ENCODE measurements at regions not wholly inside any gene's neighbourhood (a gene's known extent, or its start where the extent isn't known, plus 50 kb on each side); places are given as distances from the start of the nearest gene placed in this dataset.
"Not testable (repeated sequence)": the region's sequence is repeated elsewhere in the genome, so short reads cannot be mapped to it uniquely, and the experiment has no call there.

DNA sequence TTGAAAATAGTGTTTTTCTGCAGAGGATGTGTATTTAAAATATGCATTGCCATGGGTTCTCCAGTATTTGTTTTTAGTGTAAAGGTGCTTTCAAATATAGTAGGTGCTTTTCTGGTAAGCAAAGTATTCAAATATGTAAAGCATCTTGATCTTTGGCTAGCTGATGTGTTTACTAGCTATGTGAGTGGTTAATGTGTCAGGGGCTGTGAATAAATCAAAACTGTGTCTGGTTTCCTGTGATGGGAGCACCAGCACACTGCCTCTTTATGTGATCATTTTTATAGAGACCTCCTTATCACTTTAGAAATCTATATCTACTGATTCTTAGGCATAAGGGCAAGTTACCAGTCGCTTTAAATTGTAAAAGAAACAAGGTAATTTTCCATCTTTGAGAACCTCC lies 388.9 kb upstream of the MAN1A1 start:
- H3K27ac ChIP-seq = no peak overlapping the region
- TF ChIP-seq ZFX (IDR thresholded peaks at IDR 0.05) = no peak

DNA sequence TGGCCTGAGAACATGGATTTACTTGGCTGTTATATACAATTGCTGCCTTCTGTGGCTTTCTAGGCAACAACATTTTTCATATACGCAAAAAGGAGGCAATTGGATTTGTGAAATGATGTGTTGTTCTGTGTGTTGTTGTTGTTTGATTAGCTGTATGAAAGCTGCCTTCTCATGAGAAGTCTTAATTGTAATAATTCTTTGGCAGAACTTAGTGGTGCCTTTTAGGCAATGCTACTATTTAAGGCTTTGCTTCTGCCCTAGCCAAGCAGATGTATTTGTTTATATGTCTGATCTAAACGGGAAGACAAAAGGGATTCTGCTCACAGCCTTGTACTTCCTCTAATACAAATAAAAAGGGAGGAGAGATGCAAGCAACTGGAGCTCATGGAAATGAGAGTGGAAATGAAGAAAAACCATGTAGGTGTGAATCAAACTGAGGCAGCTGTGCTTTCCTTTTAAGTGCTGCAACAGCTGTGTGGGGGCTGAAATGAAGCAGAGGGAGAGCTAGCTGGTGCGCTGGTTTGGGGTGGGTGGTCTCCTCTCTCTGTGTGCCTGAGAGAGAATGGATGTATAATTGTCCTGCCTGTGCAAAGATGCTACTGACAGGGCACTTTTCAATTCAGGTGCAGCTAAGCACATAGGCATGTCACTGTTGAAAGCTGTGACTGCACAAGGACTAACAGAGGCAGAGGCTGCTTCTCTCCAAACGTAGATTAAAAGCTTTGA lies 386.9 kb upstream of the MAN1A1 start:
- no peak for TF ChIP-seq CTCF (conservative IDR thresholded peaks at IDR 0.05)
- TF ChIP-seq ZFX (IDR thresholded peaks at IDR 0.05) = no peak
- no peak overlapping the region for H3K27ac ChIP-seq

- no peak for TF ChIP-seq ZFX (IDR thresholded peaks at IDR 0.05)
- H3K27ac ChIP-seq = no peak overlapping the region
Observed at GRCh38 chr6:119735530-119735929, 386.0 kb upstream of the MAN1A1 start.

DNA sequence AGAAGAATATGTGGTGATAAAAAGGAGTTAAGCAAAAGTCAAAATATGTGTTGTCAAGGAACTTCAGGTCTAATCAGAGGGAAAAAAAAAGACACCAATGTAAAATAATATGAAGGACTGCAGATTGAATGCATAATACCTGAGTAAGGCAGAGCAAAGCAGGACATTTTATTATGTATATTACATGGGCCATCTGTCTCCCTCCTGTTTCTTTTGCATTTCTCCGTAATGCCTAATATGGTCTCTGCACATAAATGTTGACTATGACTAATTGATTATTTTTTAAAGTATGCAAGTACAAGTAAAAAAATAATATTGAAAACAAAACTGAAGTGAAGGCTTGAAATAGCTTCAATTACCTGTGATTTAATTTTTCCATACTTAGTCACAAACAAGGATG lies 384.7 kb upstream of the MAN1A1 start:
- H3K27ac ChIP-seq = no peak overlapping the region
- no peak for TF ChIP-seq CTCF (conservative IDR thresholded peaks at IDR 0.05)
- TF ChIP-seq ZFX (IDR thresholded peaks at IDR 0.05) = no peak

DNA sequence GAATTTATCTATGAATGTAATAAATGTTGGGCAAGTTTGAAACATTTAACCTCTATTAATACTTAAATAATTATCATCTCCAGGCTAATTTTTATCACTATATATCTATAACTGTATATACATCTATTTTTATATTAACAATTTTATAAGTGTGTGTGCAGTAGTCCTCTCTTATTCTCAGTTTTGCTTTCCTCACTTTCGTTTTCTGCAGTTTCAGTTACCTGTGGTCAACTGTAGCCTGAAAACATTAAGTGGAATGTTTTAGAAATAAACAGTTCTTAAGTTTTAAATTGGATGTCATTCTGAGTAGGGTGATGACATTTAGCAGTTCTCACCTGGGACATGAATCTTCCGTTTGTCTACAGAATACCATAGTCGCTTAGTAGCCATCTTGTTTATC lies 379.4 kb upstream of the MAN1A1 start:
- no peak overlapping the region for H3K27ac ChIP-seq
- no peak for TF ChIP-seq CTCF (conservative IDR thresholded peaks at IDR 0.05)
- TF ChIP-seq ZFX (IDR thresholded peaks at IDR 0.05) = no peak

DNA sequence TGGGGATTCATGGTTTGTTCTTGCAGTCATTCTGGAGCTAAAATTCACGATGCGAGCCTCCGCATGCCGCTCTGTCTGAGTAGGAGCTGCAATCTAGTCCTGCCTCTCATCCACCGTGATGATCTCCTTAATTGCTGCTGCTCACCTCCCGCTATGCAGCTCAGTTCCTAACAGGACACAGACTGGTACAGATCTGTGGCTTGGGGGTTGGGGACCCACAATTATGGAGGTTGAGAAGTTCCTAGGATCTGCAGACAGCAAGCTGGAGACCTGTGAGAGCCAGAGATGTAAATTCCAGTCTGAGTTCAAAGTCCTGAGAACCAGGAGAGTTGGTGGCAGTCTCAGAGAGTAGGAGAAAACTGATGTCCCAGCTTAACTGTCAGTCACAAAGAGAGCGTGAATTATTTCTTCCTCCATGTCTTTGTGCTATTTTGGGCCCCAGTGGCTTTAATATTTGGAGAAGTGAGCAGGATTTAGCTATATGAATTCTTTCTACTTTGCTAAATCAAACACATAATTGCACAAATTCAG lies 378.7 kb upstream of the MAN1A1 start:
- TF ChIP-seq CTCF (conservative IDR thresholded peaks at IDR 0.05) = peak; percentile 7; the same call in 1 of the 2 replicates
- TF ChIP-seq ZFX (IDR thresholded peaks at IDR 0.05) = no peak
- H3K27ac ChIP-seq = no peak overlapping the region

GRCh38 chr6:119727504-119728219 lies 378.1 kb upstream of the MAN1A1 start:
- no peak overlapping the region for H3K27ac ChIP-seq
- TF ChIP-seq CTCF (conservative IDR thresholded peaks at IDR 0.05) (no peak), ZFX (IDR thresholded peaks at IDR 0.05) (no peak)

DNA sequence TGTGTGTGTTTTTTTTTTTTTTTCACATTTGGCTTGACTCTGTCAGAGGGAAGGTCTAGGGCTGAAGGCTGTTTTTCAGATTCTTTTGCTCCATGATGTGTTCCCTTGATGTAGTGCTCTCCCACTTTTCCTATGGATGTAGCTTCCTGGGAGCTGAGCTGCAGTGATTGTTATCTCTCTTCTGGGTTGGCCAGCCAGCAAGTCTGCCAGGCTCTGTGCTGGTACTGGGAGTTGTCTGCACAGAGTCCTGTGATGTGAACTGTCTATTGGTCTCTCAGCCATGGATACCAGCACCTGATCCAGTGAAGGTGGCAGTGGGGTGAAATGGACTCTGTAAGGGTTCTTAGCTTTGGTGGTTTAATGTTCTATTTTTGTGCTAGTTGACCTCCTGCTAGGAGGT lies 377.4 kb upstream of the MAN1A1 start:
- H3K27ac ChIP-seq = not testable (repeated sequence)

GRCh38 chr6:119726086-119726485 lies 376.5 kb upstream of the MAN1A1 start:
- no peak for TF ChIP-seq ZFX (IDR thresholded peaks at IDR 0.05)
- TF ChIP-seq CTCF (conservative IDR thresholded peaks at IDR 0.05) = no peak
- H3K27ac ChIP-seq = no peak overlapping the region

Measured in C4-2B (cell line).